ENCODE measurements at regions not wholly inside any gene's neighbourhood (a gene's known extent, or its start where the extent isn't known, plus 50 kb on each side); places are given as distances from the start of the nearest gene placed in this dataset.

GRCh38 chr1:115201598-115201997 lies 112.3 kb upstream of the TSPAN2 start:
- H2BK20ac ChIP-seq (ENCODE audit: low read depth, low read length, poor library complexity, severe bottlenecking) = no peak overlapping the region
- H2AFZ ChIP-seq (ENCODE audit: low read length) = no peak overlapping the region
- no peak overlapping the region for H4K5ac ChIP-seq (ENCODE audit: insufficient read length, low read depth, low read length)
- no peaks in the 10 kb centered on the region for H3K79me2 ChIP-seq (ENCODE audit: insufficient read depth, low read length)
- H3K36me3 Mint-ChIP-seq (ENCODE audit: insufficient read depth in 1 of 3, low read depth in 3 of 3) = no peaks in the 10 kb centered on the region
- WGBS (ENCODE audit: extremely low coverage, insufficient read length, low lambda C conversion rate) = no CpG with 5 or more reads among the region's 1 CpG
- no peaks in the 10 kb centered on the region for H3K27me3 ChIP-seq (ENCODE audit: insufficient read depth, low read length)
- no peak for DNase-seq
- no peak overlapping the region for H2BK12ac ChIP-seq (ENCODE audit: insufficient read length, low read depth, low read length)
- no peak overlapping the region for H2BK120ac ChIP-seq (ENCODE audit: low read depth, low read length, poor library complexity, severe bottlenecking)
- H3K4me1 Mint-ChIP-seq = no peaks in the 10 kb centered on the region
- H3K4me1 ChIP-seq (ENCODE audit: insufficient read depth, low read length) = no peaks in the 10 kb centered on the region
- no peak overlapping the region for H3K23ac ChIP-seq (ENCODE audit: insufficient read length, low read depth, low read length)
- no peak overlapping the region for H3K14ac ChIP-seq (ENCODE audit: insufficient read depth, low read length)
- no peaks in the 10 kb centered on the region for H3K79me1 ChIP-seq (ENCODE audit: insufficient read depth, low read depth, low read length, poor library complexity, severe bottlenecking)
- H3K9ac ChIP-seq (ENCODE audit: extremely low read depth, insufficient read length, low read length) = no peak overlapping the region
- no peaks in the 10 kb centered on the region for H3K23me2 ChIP-seq (ENCODE audit: insufficient read length, low read depth, low read length, poor library complexity, severe bottlenecking)
- no peak overlapping the region for H3K56ac ChIP-seq (ENCODE audit: insufficient read length, low read depth, low read length)
- H3K9me3 Mint-ChIP-seq = peaks cover 0 to 2% of the 10 kb centered on the region in 2 experiments; a peak in 3 of 5 replicates
- H3K4me2 ChIP-seq (ENCODE audit: insufficient read depth, insufficient read length, low read length) = no peak overlapping the region
- no peak overlapping the region for H4K8ac ChIP-seq (replicated peaks; ENCODE audit: insufficient read length, low read depth, low read length)
- H3T11ph ChIP-seq (ENCODE audit: low read length) = no peak overlapping the region
- H3K27ac ChIP-seq (ENCODE audit: insufficient read length, low read depth, low read length) = no peak overlapping the region
- H2BK5ac ChIP-seq (ENCODE audit: insufficient read length, low read length) = no peak overlapping the region
- H2BK15ac ChIP-seq (ENCODE audit: low read depth, low read length) = no peak overlapping the region
- H4K20me1 ChIP-seq (ENCODE audit: control insufficient read depth, insufficient read depth, insufficient read length) = no peaks in the 10 kb centered on the region
- no peak overlapping the region for H3K27ac Mint-ChIP-seq
- no peak overlapping the region for H2AK5ac ChIP-seq (ENCODE audit: insufficient read length, low read length)
- no peak overlapping the region for H3K18ac ChIP-seq (ENCODE audit: insufficient read length, low read depth, low read length)
- peaks cover 2% of the 10 kb centered on the region; the same call in 1 of the 2 replicates for H3K27me3 Mint-ChIP-seq (ENCODE audit: low read depth)
- H3K4ac ChIP-seq (ENCODE audit: low read depth, low read length) = no peak overlapping the region
- no peaks in the 10 kb centered on the region for H3K9me3 ChIP-seq (ENCODE audit: control insufficient read depth, low read depth, low read length)
- H4K91ac ChIP-seq (ENCODE audit: insufficient read length, low read depth, low read length) = no peak overlapping the region
- no peak overlapping the region for H3K4me3 Mint-ChIP-seq
- no peak for TF ChIP-seq CTCF (conservative IDR thresholded peaks at IDR 0.05)
